ENCODE measurements at regions not wholly inside any gene's neighbourhood (a gene's known extent, or its start where the extent isn't known, plus 50 kb on each side); places are given as distances from the start of the nearest gene placed in this dataset.

- CTCF ChIA-PET = interaction anchor here (0.7 kb wide), 1 partner anchor 11 kb away, joined by 3 read pairs; no protein-coding TSS in a partner anchor
Measured at GRCh38 chr2:65794994-65795393, 362.6 kb upstream of the SPRED2 start.

DNA sequence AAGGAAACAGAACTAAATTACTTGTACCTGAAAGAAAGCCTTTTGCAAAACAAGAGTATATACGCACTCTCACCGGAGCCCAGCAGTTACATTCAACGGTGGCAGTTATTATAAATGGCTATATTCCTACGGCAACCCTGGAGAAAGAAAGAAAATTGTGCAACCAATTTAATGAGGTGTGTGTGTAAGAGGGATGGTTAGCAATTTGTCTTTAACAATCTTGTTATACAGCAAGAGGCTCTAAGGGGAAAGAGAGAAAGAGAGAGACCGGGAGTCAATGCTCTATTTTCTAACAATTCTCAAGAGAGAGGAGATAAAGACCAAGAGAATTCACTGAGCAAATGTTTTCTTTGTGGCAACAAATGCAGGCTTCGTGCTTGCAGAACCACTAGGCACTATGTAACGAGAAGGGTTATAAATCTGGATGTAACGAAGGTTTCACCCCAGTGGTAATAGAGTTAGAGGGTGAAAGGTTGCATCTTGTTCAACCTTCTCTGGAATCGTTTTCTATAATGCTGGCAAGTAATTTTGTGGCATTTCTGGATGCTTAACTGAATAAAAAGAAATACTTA is 359.1 kb upstream of the SPRED2 start:
- intact Hi-C loops (cut with micrococcal nuclease) = no loop called here
- Mint-ChIP-seq H3K4me1 (ENCODE audit: insufficient read depth, unreplicated experiment) (no peaks in the 10 kb centered on the region), H3K36me3 (ENCODE audit: insufficient read depth, unreplicated experiment) (no peaks in the 10 kb centered on the region), H3K27ac (ENCODE audit: low read depth, unreplicated experiment) (no peak overlapping the region), H3K4me3 (ENCODE audit: unreplicated experiment) (no peak overlapping the region), H3K27me3 (ENCODE audit: insufficient read depth, unreplicated experiment) (no peaks in the 10 kb centered on the region), H3K9me3 (ENCODE audit: unreplicated experiment) (no peaks in the 10 kb centered on the region)
- CTCF ChIA-PET = no interaction called here
- TF ChIP-seq, protein P1, sequence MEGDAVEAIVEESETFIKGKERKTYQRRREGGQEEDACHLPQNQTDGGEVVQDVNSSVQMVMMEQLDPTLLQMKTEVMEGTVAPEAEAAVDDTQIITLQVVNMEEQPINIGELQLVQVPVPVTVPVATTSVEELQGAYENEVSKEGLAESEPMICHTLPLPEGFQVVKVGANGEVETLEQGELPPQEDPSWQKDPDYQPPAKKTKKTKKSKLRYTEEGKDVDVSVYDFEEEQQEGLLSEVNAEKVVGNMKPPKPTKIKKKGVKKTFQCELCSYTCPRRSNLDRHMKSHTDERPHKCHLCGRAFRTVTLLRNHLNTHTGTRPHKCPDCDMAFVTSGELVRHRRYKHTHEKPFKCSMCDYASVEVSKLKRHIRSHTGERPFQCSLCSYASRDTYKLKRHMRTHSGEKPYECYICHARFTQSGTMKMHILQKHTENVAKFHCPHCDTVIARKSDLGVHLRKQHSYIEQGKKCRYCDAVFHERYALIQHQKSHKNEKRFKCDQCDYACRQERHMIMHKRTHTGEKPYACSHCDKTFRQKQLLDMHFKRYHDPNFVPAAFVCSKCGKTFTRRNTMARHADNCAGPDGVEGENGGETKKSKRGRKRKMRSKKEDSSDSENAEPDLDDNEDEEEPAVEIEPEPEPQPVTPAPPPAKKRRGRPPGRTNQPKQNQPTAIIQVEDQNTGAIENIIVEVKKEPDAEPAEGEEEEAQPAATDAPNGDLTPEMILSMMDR (IDR thresholded peaks at IDR 0.05; ENCODE audit: unreplicated experiment) = no peak
- POLR2A ChIA-PET = interaction anchor here (0.9 kb wide), 1 partner anchor 29 kb away, joined by 6 read pairs; no protein-coding TSS in a partner anchor
- DNase-seq (ENCODE audit: unreplicated experiment) = no peak
- no TSS peak for BruUV-seq (replicated peaks)

More at GRCh38 chr2:65794994-65795393, 362.6 kb upstream of the SPRED2 start:
- intact Hi-C loops (cut with micrococcal nuclease) = no loop called here
- no peak for DNase-seq (ENCODE audit: unreplicated experiment)
- Mint-ChIP-seq H3K27ac (ENCODE audit: low read depth, unreplicated experiment) (no peak overlapping the region), H3K9me3 (ENCODE audit: unreplicated experiment) (no peaks in the 10 kb centered on the region), H3K4me3 (ENCODE audit: unreplicated experiment) (no peak overlapping the region), H3K36me3 (ENCODE audit: insufficient read depth, unreplicated experiment) (no peaks in the 10 kb centered on the region), H3K4me1 (ENCODE audit: insufficient read depth, unreplicated experiment) (no peaks in the 10 kb centered on the region), H3K27me3 (ENCODE audit: insufficient read depth, unreplicated experiment) (no peaks in the 10 kb centered on the region)
- BruUV-seq (replicated peaks) = no TSS peak
- POLR2A ChIA-PET = interaction anchor here (0.7 to 1.5 kb wide), 2 partner anchors 12 to 58 kb away, joined by 3 to 5 read pairs; no protein-coding TSS in a partner anchor
- TF ChIP-seq, protein P1 (IDR thresholded peaks at IDR 0.05; ENCODE audit: unreplicated experiment) = no peak

GRCh38 chr2:65790676-65790935 is 358.2 kb upstream of the SPRED2 start:
- TF ChIP-seq, protein P1 (IDR thresholded peaks at IDR 0.05; ENCODE audit: unreplicated experiment) = no peak
- CTCF ChIA-PET = interaction anchor here (0.6 kb wide), 1 partner anchor 217 kb away, joined by 3 read pairs; no protein-coding TSS in a partner anchor
- POLR2A ChIA-PET = interaction anchor here (0.6 kb wide), 1 partner anchor 720 kb away, joined by 3 read pairs; no protein-coding TSS in a partner anchor
- BruUV-seq (replicated peaks) = no TSS peak
- Mint-ChIP-seq H3K9me3 (ENCODE audit: unreplicated experiment) (no peaks in the 10 kb centered on the region), H3K36me3 (ENCODE audit: insufficient read depth, unreplicated experiment) (no peaks in the 10 kb centered on the region), H3K4me1 (ENCODE audit: insufficient read depth, unreplicated experiment) (no peaks in the 10 kb centered on the region), H3K4me3 (ENCODE audit: unreplicated experiment) (no peak overlapping the region), H3K27ac (ENCODE audit: low read depth, unreplicated experiment) (no peak overlapping the region), H3K27me3 (ENCODE audit: insufficient read depth, unreplicated experiment) (no peaks in the 10 kb centered on the region)
- intact Hi-C loops (cut with micrococcal nuclease) = no loop called here
- no peak for DNase-seq (ENCODE audit: unreplicated experiment)

DNA sequence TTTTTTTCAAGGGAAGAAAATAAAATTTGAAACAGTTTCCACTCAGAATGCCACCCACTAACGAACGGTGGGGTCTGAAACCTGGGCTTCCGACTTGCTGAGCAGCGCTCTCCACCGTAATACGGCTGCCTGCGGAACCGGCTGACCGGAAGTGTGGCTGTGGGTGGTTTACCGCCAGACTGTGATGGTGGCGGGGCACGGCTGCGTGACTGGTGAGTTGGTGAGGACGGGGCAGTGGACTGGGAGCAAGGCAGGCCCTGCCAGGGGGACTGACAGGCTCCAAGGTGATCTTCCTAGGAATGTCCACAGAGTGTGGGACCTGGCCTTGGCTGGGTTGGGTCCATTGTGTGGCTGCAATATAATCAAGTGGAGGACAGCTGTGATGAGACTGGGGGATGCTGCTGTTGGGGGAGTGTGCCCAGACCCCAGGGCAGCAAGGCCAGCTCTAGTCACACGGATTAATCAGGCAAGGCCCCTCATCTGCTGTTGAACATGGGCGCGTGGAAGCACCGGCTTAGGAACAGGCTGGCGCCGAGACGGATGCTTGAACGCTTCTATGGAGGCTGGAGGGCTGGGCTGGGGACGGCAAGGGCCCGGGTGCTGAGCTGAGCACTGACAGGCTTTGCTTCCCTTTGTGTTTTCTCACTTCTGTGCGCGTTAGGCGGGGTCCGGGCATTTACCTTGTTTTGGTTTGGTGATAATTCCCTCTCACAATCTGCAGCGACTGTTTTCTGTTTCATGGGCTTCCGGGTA is 357.7 kb upstream of the SPRED2 start:
- no peak overlapping the region for H3K4me3 Mint-ChIP-seq (ENCODE audit: unreplicated experiment)
- H3K4me1 Mint-ChIP-seq (ENCODE audit: insufficient read depth, unreplicated experiment) = no peaks in the 10 kb centered on the region
- TF ChIP-seq, protein P1 (IDR thresholded peaks at IDR 0.05; ENCODE audit: unreplicated experiment) = no peak
- no peaks in the 10 kb centered on the region for H3K27me3 Mint-ChIP-seq (ENCODE audit: insufficient read depth, unreplicated experiment)
- CTCF ChIA-PET = no interaction called here
- H3K9me3 Mint-ChIP-seq (ENCODE audit: unreplicated experiment) = no peaks in the 10 kb centered on the region
- no peaks in the 10 kb centered on the region for H3K36me3 Mint-ChIP-seq (ENCODE audit: insufficient read depth, unreplicated experiment)
- intact Hi-C loops (cut with micrococcal nuclease) = no loop called here
- no peak for DNase-seq (ENCODE audit: unreplicated experiment)
- no peak overlapping the region for H3K27ac Mint-ChIP-seq (ENCODE audit: low read depth, unreplicated experiment)
- POLR2A ChIA-PET = interaction anchor here (1.2 kb wide), 1 partner anchor 18 kb away, joined by 3 read pairs; no protein-coding TSS in a partner anchor
- BruUV-seq (replicated peaks) = no TSS peak

Data from MCF 10A (cell line).